HepG2 (cell line): ENCODE measurements at regions not wholly inside any gene's neighbourhood (a gene's known extent, or its start where the extent isn't known, plus 50 kb on each side); places are given as distances from the start of the nearest gene placed in this dataset.
A peak's percentile ranks its signal among the peaks of the same experiment; 100 is the strongest.

Experiments
- CHD4 ChIP-seq: fragments of 200-600 bp; sonication (generic); IDR thresholded peaks from 2 replicates; pipeline ENCODE4 v1.7.0; 2017; ENCODE audit warnings: mild to moderate bottlenecking, low read length, borderline replicate concordance
- CREBL2 ChIP-seq: sonication (generic); formaldehyde crosslinking; IDR thresholded peaks from 2 replicates; pipeline ENCODE4 v1.8.1; 2023; ENCODE audit warnings: missing genetic modification reagents, mild to moderate bottlenecking, borderline replicate concordance
- CSRNP2 ChIP-seq: sonication (generic); formaldehyde crosslinking; conservative IDR thresholded peaks from 2 replicates; pipeline ENCODE4 v1.8.0; 2022; ENCODE audit warnings: low read depth, missing genetic modification reagents
- FOXJ3 ChIP-seq: sonication (generic); formaldehyde crosslinking; IDR thresholded peaks from 2 replicates; pipeline ENCODE4 v1.4.0; 2020; ENCODE audit warnings: missing genetic modification reagents, mild to moderate bottlenecking, borderline replicate concordance
- GABPA ChIP-seq, 2 experiments: IDR thresholded peaks; 2 replicates each; pipeline ENCODE4 v1.6.1; 2011 to 2016; ENCODE audit warnings: low read depth in 2 of 2, low read length in 1 of 2, missing biosample characterization in 1 of 2, missing genetic modification characterization in 1 of 2
- HOXA9 ChIP-seq: sonication (generic); formaldehyde crosslinking; IDR thresholded peaks from 2 replicates; pipeline ENCODE4 v1.8.1; 2022; ENCODE audit warnings: missing genetic modification reagents, mild to moderate bottlenecking, moderate library complexity, borderline replicate concordance
- KLF16 ChIP-seq, 2 experiments: sonication (generic) in 1 of 2; formaldehyde crosslinking in 1 of 2; IDR thresholded peaks; 2 replicates each; pipeline versions ENCODE4 v1.6.1 to v1.8.0; 2016 to 2023; ENCODE audit warnings: missing genetic modification reagents in 2 of 2, missing compliant biosample characterization in 1 of 2
- MIER3 ChIP-seq: IDR thresholded peaks from 2 replicates; pipeline ENCODE4 v1.6.1; 2016; ENCODE audit warnings: missing compliant biosample characterization, borderline replicate concordance
- ONECUT2 ChIP-seq: sonication (generic); formaldehyde crosslinking; IDR thresholded peaks from 2 replicates; pipeline ENCODE4 v1.4.0; 2020; ENCODE audit warnings: missing genetic modification reagents
- POGZ ChIP-seq: sonication (generic); formaldehyde crosslinking; IDR thresholded peaks from 2 replicates; pipeline ENCODE4 v1.4.0; 2020; ENCODE audit warnings: mild to moderate bottlenecking, missing genetic modification reagents
- POLR2G ChIP-seq: fragments of 200-400 bp; formaldehyde crosslinking; IDR thresholded peaks from 2 replicates; pipeline ENCODE4 v1.6.1; 2018; ENCODE audit warnings: mild to moderate bottlenecking, low read depth, low read length, moderate library complexity
- REL ChIP-seq: sonication (generic); formaldehyde crosslinking; conservative IDR thresholded peaks from 2 replicates; pipeline ENCODE4 v1.8.0; 2022; ENCODE audit warnings: mild to moderate bottlenecking, missing genetic modification reagents, moderate library complexity
- THYN1 ChIP-seq: sonication (generic); formaldehyde crosslinking; IDR thresholded peaks from 2 replicates; pipeline ENCODE4 v1.8.1; 2023; ENCODE audit warnings: low read depth, mild to moderate bottlenecking, moderate library complexity, missing genetic modification reagents, borderline replicate concordance
- TRAFD1 ChIP-seq: sonication (generic); formaldehyde crosslinking; IDR thresholded peaks from 2 replicates; pipeline ENCODE4 v1.5.1; 2020; ENCODE audit warnings: missing genetic modification reagents, mild to moderate bottlenecking, borderline replicate concordance
- ZBTB25 ChIP-seq: IDR thresholded peaks from 2 replicates; pipeline ENCODE4 v1.6.1; 2018; ENCODE audit warnings: missing genetic modification reagents
- ZBTB38 ChIP-seq: sonication (generic); formaldehyde crosslinking; IDR thresholded peaks from 2 replicates; pipeline ENCODE4 v1.5.1; 2020; ENCODE audit warnings: mild to moderate bottlenecking, missing genetic modification reagents
- ZFP37 ChIP-seq: sonication (generic); formaldehyde crosslinking; IDR thresholded peaks from 2 replicates; pipeline ENCODE4 v1.4.0; 2020; ENCODE audit warnings: missing genetic modification reagents, borderline replicate concordance
- ZNF362 ChIP-seq: sonication (generic); formaldehyde crosslinking; IDR thresholded peaks from 2 replicates; pipeline ENCODE4 v1.4.0; 2020; ENCODE audit warnings: missing genetic modification reagents, mild to moderate bottlenecking, borderline replicate concordance
- ZNF430 ChIP-seq: sonication (generic); formaldehyde crosslinking; IDR thresholded peaks from 2 replicates; pipeline ENCODE4 v1.9.0; 2021; ENCODE audit warnings: mild to moderate bottlenecking, missing genetic modification reagents
- ZNF674 ChIP-seq: sonication (generic); formaldehyde crosslinking; IDR thresholded peaks from 2 replicates; pipeline ENCODE4 v1.5.0; 2020; ENCODE audit warnings: low read depth, mild to moderate bottlenecking, missing genetic modification reagents

- TF ChIP-seq TRAFD1 (CRISPR knock-in tag), result 0 out of 2 replicates have a peak, but pooled peaks have one; percentile 70
- TF ChIP-seq THYN1 (CRISPR knock-in tag), result 0 out of 2 replicates have a peak, but pooled peaks have one; percentile 81
- no peak for TF ChIP-seq ZBTB38
- no peak for TF ChIP-seq ZFP37
- no peak for TF ChIP-seq ZNF674 (CRISPR knock-in tag)
- TF ChIP-seq GABPA (IDR thresholded peaks at IDR 0.05; ENCODE audit: low read depth, low read length), result no peak
- TF ChIP-seq GABPA (CRISPR knock-in tag; IDR thresholded peaks at IDR 0.05; ENCODE audit: low read depth), result no peak
- TF ChIP-seq POGZ, result no peak
- TF ChIP-seq ZNF362 (CRISPR knock-in tag), result no peak
- TF ChIP-seq ONECUT2 (CRISPR knock-in tag), result no peak
- TF ChIP-seq CREBL2 (CRISPR knock-in tag), result no peak
- no peak for TF ChIP-seq KLF16 (CRISPR knock-in tag; IDR thresholded peaks at IDR 0.05)
- TF ChIP-seq CHD4, result peak; percentile 34; the same call in 1 of the 2 replicates
- TF ChIP-seq FOXJ3 (CRISPR knock-in tag), result no peak
- TF ChIP-seq MIER3, result no peak
- TF ChIP-seq ZBTB25 (CRISPR knock-in tag), result no peak
- no peak for TF ChIP-seq HOXA9 (CRISPR knock-in tag)
- no peak for TF ChIP-seq REL (CRISPR knock-in tag)
- no peak for TF ChIP-seq ZNF430 (CRISPR knock-in tag)
- TF ChIP-seq POLR2G, result no peak
- TF ChIP-seq CSRNP2, result no peak
These were observed 279.6 kb downstream of the SOX9 start (continued) for GRCh38 chr17:72400488-72400827.
